ENCODE measurements at regions not wholly inside any gene's neighbourhood (a gene's known extent, or its start where the extent isn't known, plus 50 kb on each side); places are given as distances from the start of the nearest gene placed in this dataset.

DNA sequence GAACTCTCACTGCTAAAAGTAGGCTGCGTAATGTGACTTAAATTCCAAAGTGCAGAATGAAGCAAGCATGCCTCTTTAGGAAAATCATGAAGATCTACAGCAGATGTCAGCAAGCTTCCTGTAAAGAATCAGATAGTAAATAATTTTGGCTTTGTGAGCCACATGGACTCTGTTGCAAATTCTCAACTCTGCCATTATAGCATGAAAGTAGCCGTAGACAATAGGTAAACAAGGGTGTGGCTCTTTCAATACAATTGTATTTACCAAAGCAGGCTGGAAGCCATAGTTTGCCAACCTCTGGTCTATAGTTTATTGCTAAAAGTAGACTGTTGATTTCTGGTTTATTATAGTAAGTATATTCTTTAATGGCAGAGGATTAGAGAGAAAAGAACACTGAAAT is 80.3 kb upstream of the FAM9B start:
- TF ChIP-seq, protein P1, sequence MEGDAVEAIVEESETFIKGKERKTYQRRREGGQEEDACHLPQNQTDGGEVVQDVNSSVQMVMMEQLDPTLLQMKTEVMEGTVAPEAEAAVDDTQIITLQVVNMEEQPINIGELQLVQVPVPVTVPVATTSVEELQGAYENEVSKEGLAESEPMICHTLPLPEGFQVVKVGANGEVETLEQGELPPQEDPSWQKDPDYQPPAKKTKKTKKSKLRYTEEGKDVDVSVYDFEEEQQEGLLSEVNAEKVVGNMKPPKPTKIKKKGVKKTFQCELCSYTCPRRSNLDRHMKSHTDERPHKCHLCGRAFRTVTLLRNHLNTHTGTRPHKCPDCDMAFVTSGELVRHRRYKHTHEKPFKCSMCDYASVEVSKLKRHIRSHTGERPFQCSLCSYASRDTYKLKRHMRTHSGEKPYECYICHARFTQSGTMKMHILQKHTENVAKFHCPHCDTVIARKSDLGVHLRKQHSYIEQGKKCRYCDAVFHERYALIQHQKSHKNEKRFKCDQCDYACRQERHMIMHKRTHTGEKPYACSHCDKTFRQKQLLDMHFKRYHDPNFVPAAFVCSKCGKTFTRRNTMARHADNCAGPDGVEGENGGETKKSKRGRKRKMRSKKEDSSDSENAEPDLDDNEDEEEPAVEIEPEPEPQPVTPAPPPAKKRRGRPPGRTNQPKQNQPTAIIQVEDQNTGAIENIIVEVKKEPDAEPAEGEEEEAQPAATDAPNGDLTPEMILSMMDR (IDR thresholded peaks at IDR 0.05; ENCODE audit: low read depth, low read length, missing control alignments): no peak
- no peak for DNase-seq (ENCODE audit: extremely low read depth, low read depth)
- no peak overlapping the region for H3K4me3 ChIP-seq (replicated peaks; ENCODE audit: low read depth, low read length)

DNA sequence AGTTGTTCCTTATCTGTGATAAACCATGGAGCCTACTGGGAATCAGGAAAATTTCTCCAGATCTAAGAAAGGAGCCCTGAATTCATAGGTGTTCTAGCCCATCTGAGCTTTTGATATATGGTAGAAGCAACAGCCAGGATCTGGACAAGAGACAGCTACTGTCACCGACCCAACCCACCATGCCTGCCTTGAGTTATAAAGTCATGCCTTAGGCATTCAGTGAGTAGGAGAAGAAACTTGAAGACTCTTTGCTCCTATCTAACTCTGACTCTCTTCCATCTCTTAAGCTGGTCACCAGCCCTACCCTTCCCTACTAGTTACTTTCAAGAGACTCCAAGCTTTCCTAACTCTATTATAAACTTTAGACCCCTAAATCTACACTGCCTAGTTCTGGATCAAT is 83.9 kb upstream of the FAM9B start:
- TF ChIP-seq, protein P1 (IDR thresholded peaks at IDR 0.05; ENCODE audit: low read depth, low read length, missing control alignments): no peak
- DNase-seq (ENCODE audit: extremely low read depth, low read depth): no peak

DNA sequence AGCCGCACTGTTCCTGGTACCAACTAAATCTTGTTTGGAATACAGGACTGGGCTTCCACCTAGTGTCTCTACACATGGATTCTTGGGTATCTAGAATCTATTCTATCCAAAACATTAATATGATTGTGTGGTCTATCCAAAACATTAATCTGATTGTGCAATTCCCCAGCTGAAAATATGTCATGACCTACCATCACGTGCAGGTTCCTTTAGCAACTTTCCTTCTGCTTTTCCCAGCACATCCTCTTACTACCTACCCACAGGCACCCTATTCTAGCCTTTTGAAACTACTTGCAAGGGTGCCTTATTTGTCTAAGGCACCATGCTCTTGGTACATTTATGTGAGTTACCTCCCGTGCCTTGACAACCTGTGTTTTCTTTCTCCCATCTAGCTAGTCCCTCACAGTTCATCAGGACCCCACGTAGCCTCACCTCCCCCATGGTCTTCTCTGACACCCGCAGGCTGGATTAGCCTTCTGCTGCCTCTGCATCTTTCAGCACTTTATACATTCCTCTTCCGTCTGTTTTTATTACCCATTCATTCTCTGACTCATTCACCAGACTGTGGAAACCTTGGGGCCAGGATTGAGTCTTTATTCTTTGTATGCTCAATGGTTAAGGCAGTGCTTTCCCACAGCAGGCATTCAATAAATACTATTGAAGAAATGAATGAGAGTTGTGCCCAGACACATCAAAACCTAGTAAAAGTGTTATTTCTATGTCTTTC is 88.8 kb upstream of the FAM9B start:
- H3K4me3 ChIP-seq (replicated peaks; ENCODE audit: low read depth, low read length): no peak overlapping the region
- DNase-seq (ENCODE audit: extremely low read depth, low read depth): no peak
- TF ChIP-seq, protein P1 (IDR thresholded peaks at IDR 0.05; ENCODE audit: low read depth, low read length, missing control alignments): no peak

More for the DNA sequence above, 83.9 kb upstream of the FAM9B start:
- no peak overlapping the region for H3K4me3 ChIP-seq (replicated peaks; ENCODE audit: low read depth, low read length)

DNA sequence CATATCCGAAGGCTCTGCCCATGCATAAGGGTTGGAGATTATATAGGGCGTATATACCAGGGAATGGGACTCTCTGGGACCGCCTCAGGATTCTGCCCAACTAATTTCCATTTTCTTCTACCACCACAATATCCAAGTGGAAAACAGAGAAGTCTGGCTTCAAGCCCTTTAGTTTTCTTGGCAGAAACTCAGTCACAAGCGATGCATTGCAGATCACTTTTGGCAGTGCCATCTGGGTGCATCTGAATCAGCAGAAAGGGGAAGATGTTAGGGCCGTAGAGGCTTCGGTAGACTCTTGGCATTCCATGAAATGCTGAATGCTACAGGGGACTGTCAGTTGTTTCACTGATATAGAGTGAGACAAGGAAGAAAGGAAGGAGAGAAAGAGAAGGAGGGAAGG is 94.1 kb upstream of the FAM9B start:
- H3K4me3 ChIP-seq (replicated peaks; ENCODE audit: low read depth, low read length): no peak overlapping the region
- TF ChIP-seq, protein P1 (IDR thresholded peaks at IDR 0.05; ENCODE audit: low read depth, low read length, missing control alignments): no peak
- DNase-seq (ENCODE audit: extremely low read depth, low read depth): no peak

DNA sequence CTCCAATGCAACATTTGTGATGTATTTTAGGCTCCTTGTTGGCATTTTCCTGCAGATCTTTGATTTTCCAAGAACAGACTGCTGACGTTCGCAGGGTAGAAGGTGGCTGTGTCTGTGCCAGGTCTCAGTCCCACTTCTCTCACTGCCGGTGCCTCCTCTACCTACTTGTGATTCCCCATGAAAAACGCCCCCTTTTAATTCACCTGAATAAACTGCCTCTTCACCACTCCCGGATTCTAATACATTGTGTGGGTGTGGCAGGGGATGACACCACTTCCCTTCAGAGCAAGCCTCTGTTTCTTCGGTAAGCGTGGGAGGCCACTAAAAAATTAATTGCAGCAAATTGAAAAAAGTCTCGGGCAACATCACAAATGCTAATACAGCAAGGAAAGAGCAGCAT is 96.1 kb upstream of the FAM9B start:
- TF ChIP-seq, protein P1 (IDR thresholded peaks at IDR 0.05; ENCODE audit: low read depth, low read length, missing control alignments): no peak
- no peak overlapping the region for H3K4me3 ChIP-seq (replicated peaks; ENCODE audit: low read depth, low read length)
- DNase-seq (ENCODE audit: extremely low read depth, low read depth): no peak

DNA sequence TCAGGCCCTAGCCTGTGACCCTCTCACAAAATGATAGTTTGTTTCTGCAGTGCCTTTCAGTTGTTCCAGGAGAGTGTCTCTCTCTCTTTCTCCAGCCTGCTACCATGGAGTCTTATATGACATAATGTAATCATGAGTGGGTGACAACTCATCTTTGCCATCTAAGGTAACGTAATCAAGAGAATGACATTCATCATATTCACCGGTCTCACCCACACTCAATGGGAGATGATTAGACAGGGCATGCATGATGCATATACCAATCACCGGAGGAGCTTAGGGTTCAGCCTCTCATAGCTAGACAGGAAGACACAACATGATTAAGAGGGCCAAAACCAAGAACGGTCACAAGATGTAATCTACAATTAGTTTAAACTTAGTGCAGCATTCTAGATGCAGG is 97.1 kb upstream of the FAM9B start:
- no peak for DNase-seq (ENCODE audit: extremely low read depth, low read depth)
- TF ChIP-seq, protein P1 (IDR thresholded peaks at IDR 0.05; ENCODE audit: low read depth, low read length, missing control alignments): no peak
- H3K4me3 ChIP-seq (replicated peaks; ENCODE audit: low read depth, low read length): no peak overlapping the region
